Neutrophil (primary cell): ENCODE measurements at regions not wholly inside any gene's neighbourhood (a gene's known extent, or its start where the extent isn't known, plus 50 kb on each side); places are given as distances from the start of the nearest gene placed in this dataset.

Experiments used
- H3K27ac ChIP-seq: fragments of 200-600 bp; sonication (generic); 2 replicates; pipeline ENCODE4 v1.5.1; 2016; ENCODE audit warnings: mild to moderate bottlenecking, moderate library complexity
- H3K27me3 ChIP-seq: fragments of 200-600 bp; sonication (generic); 2 replicates; pipeline ENCODE4 v1.6.0; 2016; ENCODE audit warnings: mild to moderate bottlenecking
- H3K36me3 ChIP-seq: fragments of 200-600 bp; sonication (generic); 2 replicates; pipeline ENCODE4 v1.5.1; 2017
- H3K4me1 ChIP-seq, 2 experiments: fragments of 200-600 bp in 1 of 2; sonication (generic) in 1 of 2; 1 replicate in 1 of 2; 2 replicates in 1 of 2; pipeline versions ENCODE4 v1.5.1 to v1.6.1; 2013 to 2016; ENCODE audit warnings: low read depth in 1 of 2, low read length in 1 of 2, mild to moderate bottlenecking in 1 of 2, moderate library complexity in 1 of 2; ENCODE audit not compliant: control insufficient read depth in 1 of 2, insufficient read depth in 1 of 2
- H3K4me3 ChIP-seq, 2 experiments: fragments of 200-600 bp in 1 of 2; sonication (generic) in 1 of 2; 1 replicate in 1 of 2; 2 replicates in 1 of 2; pipeline ENCODE4 v1.5.1; 2013 to 2016; ENCODE audit warnings: low read depth in 1 of 2, low read length in 1 of 2, mild to moderate bottlenecking in 1 of 2, moderate library complexity in 1 of 2
- H3K9me3 ChIP-seq: fragments of 200-600 bp; sonication (generic); 2 replicates; pipeline ENCODE4 v1.5.1; 2016
- TF ChIP-seq, protein P1 (sequence below): fragments of 200-600 bp; sonication (generic); IDR thresholded peaks from 2 replicates; pipeline ENCODE4 v1.5.1; 2016; ENCODE audit warnings: antibody characterized with exemption

DNA sequence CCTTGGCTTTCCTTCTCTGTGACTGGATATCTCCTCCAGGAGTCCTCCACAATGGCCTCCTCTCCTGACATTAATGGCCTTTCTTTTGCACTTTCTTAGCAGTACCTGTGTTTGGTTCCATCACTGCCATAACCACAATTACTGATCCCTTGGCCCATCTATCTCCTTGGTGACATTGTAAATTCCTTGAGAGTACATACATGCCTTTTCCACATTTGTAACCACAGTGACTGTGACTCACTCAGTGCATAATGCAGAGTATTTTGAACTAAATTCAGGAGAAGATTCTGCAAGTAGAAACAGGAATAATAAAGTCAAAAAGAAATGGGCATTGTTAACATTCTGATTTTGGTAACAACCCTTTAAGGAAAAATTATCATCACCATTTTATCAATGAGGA lies 197.2 kb upstream of the SOX4 start:
- H3K27me3 ChIP-seq, result no peaks in the 10 kb centered on the region
- TF ChIP-seq, protein P1, sequence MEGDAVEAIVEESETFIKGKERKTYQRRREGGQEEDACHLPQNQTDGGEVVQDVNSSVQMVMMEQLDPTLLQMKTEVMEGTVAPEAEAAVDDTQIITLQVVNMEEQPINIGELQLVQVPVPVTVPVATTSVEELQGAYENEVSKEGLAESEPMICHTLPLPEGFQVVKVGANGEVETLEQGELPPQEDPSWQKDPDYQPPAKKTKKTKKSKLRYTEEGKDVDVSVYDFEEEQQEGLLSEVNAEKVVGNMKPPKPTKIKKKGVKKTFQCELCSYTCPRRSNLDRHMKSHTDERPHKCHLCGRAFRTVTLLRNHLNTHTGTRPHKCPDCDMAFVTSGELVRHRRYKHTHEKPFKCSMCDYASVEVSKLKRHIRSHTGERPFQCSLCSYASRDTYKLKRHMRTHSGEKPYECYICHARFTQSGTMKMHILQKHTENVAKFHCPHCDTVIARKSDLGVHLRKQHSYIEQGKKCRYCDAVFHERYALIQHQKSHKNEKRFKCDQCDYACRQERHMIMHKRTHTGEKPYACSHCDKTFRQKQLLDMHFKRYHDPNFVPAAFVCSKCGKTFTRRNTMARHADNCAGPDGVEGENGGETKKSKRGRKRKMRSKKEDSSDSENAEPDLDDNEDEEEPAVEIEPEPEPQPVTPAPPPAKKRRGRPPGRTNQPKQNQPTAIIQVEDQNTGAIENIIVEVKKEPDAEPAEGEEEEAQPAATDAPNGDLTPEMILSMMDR, result no peak
- no peaks in the 10 kb centered on the region for H3K4me1 ChIP-seq
- H3K27ac ChIP-seq, result no peak overlapping the region
- H3K4me3 ChIP-seq, result no peak overlapping the region
- H3K36me3 ChIP-seq, result no peaks in the 10 kb centered on the region
- H3K9me3 ChIP-seq, result no peaks in the 10 kb centered on the region

DNA sequence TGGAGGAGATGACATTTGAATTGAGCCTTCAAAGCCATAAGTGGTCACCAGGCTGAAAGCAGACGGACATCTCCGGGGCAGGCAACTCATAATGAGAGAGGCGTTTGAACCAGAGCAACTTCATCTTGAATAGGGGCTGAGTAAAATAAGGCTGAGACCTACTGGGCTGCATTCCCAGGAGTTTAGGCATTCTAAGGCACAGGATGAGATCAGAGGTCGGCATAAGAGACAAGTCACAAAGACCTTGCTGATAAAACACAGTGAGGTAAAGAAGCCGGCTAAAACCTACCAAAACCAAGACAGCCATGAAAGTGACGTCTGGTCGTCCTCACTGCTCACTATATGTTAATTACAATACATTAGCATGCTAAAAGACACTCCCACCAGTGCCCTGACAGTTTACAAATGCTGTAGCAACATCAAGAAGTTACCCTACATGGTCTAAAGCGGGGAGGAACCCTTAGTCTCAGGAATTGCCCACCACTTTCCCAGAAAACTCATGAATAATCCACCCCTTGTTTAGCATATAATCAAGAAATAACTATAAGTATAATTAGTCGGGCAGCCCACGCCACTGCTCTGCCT lies 194.7 kb upstream of the SOX4 start:
- Histone ChIP-seq H3K27me3 (no peaks in the 10 kb centered on the region), H3K36me3 (no peaks in the 10 kb centered on the region), H3K4me1 (no peaks in the 10 kb centered on the region), H3K27ac (no peak overlapping the region), H3K4me3 (no peak overlapping the region), H3K9me3 (no peaks in the 10 kb centered on the region)
- TF ChIP-seq, protein P1, result no peak

DNA sequence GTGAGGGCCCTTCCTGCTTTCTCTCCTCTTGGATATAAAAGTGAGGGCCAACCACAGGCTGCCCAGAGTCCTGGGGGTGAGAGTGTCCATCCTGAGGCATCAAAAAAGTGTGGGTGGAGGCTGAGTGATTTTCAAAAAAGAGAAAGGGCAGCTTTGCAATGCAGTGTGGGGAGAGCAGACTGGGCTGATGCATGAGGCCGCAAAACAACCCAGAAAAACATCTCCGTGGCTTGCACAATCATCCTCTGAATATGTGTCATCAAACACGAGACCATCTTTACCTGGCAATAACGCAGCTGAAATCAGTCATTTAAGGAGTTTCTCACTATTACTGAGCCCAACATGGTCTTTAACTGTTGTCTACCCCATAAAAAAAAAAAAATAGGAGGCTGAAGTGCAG lies 191.2 kb upstream of the SOX4 start:
- TF ChIP-seq, protein P1, result no peak
- H3K4me3 ChIP-seq, result no peak overlapping the region
- peaks cover 0 to 7% of the 10 kb centered on the region in 2 experiments for H3K4me1 ChIP-seq
- no peaks in the 10 kb centered on the region for H3K36me3 ChIP-seq
- H3K9me3 ChIP-seq, result no peaks in the 10 kb centered on the region
- no peak overlapping the region for H3K27ac ChIP-seq
- no peaks in the 10 kb centered on the region for H3K27me3 ChIP-seq

DNA sequence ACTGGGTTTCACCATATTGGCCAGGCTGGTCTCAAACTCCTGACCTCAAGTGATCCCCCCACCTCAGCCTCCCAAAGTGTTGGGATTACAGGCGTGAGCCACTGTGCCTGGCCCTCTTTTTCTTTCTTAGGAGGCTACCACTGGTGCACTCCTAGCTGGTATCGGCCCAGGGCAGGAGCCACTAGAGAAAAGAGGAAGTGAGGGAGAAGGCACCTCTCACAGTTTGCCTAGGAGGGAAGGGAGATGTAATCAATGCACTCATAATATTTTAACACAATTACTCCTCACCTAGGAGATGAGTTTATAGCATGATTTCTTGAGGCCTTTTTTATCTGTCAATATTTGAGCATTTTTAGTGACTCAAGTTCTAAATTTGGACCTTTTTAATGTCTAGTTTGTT lies 189.0 kb upstream of the SOX4 start:
- Histone ChIP-seq H3K4me1 (peaks cover 0 to 7% of the 10 kb centered on the region in 2 experiments), H3K27me3 (no peaks in the 10 kb centered on the region), H3K36me3 (no peaks in the 10 kb centered on the region), H3K4me3 (no peak overlapping the region), H3K27ac (no peak overlapping the region), H3K9me3 (no peaks in the 10 kb centered on the region)
- TF ChIP-seq, protein P1, result no peak

DNA sequence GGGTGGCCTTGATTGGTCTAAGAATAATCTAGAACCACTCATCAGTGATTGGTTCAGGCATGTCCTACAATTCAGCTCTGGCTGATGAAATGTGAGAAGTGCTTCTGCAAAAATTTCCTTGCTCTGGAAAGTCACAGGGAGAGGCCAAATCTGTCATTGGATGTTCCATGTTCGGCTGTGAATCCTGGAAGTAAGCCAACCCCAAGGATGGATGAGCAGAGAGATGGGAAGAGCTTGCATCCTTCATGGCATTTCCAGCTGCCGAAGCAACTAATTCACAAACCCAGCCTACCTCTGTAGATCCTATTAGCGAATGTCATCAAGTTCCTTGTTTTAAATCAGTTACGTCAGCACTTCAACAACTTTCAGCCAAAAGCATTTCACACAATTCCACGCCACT lies 187.2 kb upstream of the SOX4 start:
- Histone ChIP-seq H3K4me3 (no peak overlapping the region), H3K9me3 (no peaks in the 10 kb centered on the region), H3K27ac (no peak overlapping the region), H3K4me1 (peaks cover 0 to 7% of the 10 kb centered on the region in 2 experiments), H3K36me3 (no peaks in the 10 kb centered on the region), H3K27me3 (no peaks in the 10 kb centered on the region)
- TF ChIP-seq, protein P1, result no peak

DNA sequence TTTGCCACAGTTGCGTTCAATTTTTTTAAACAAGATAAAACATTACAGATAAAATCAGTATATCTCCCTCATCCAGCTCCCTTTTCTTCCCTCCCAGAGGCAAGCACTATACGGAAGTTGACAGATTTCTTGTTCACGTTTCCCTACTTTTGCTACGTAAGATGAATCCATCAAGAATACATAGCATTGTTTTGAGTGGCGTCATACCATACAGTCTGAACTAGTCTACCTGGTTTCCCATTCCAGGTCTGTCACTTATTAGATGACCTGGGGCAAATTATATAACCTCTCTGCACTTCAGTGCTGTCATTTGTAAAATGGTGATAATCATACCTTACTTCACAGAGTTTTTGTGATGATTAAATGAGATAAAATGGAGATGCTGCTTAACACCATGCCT lies 184.3 kb upstream of the SOX4 start:
- Histone ChIP-seq H3K27me3 (no peaks in the 10 kb centered on the region), H3K4me3 (no peak overlapping the region), H3K4me1 (peaks cover 0 to 5% of the 10 kb centered on the region in 2 experiments), H3K27ac (no peak overlapping the region), H3K9me3 (no peaks in the 10 kb centered on the region), H3K36me3 (no peaks in the 10 kb centered on the region)
- TF ChIP-seq, protein P1, result no peak
